SU-DHL-6 (cell line): ENCODE measurements at regions not wholly inside any gene's neighbourhood (a gene's known extent, or its start where the extent isn't known, plus 50 kb on each side); places are given as distances from the start of the nearest gene placed in this dataset.

ENCODE experiments used
- H2AFZ ChIP-seq: fragments of 200-600 bp; sonication (generic); 2 replicates; pipeline ENCODE4 v1.6.1; 2014; ENCODE audit warnings: low read depth, mild to moderate bottlenecking, moderate library complexity, mixed read lengths, antibody characterized with exemption, low read length; ENCODE audit not compliant: severe bottlenecking
- H3F3A ChIP-seq: fragments of 200-600 bp; shearing (Covaris generic); 2 replicates; pipeline ENCODE4 v1.6.0; 2016; ENCODE audit warnings: antibody characterized with exemption, mild to moderate bottlenecking; ENCODE audit not compliant: insufficient read depth
- H3K27ac ChIP-seq: fragments of 200-600 bp; sonication (generic); 2 replicates; pipeline ENCODE4 v1.5.1; 2016; ENCODE audit warnings: low read depth, mild to moderate bottlenecking, low read length, moderate library complexity, mixed read lengths
- H3K27me3 ChIP-seq: fragments of 200-600 bp; sonication (generic), shearing (Covaris generic); 2 replicates; pipeline ENCODE4 v1.6.0; 2014; ENCODE audit warnings: mild to moderate bottlenecking, low read length
- H3K36me3 ChIP-seq: fragments of 200-600 bp; sonication (generic); 2 replicates; pipeline ENCODE4 v1.6.1; 2014; ENCODE audit warnings: mild to moderate bottlenecking, low read length, mixed read lengths
- H3K4me2 ChIP-seq: fragments of 300-600, 200-600 bp; shearing (Covaris generic), sonication (generic); 2 replicates; pipeline ENCODE4 v1.6.0; 2014; ENCODE audit warnings: low read length, low read depth, mild to moderate bottlenecking; ENCODE audit not compliant: poor library complexity, severe bottlenecking
- H3K4me3 ChIP-seq: fragments of 200-600 bp; sonication (generic); 2 replicates; pipeline ENCODE4 v1.5.1; 2014; ENCODE audit warnings: antibody characterized with exemption, low read length, mild to moderate bottlenecking, mixed read lengths; ENCODE audit not compliant: insufficient read depth, poor library complexity, severe bottlenecking
- H3K79me2 ChIP-seq: fragments of 200-600 bp; sonication (generic); 2 replicates; pipeline ENCODE4 v1.6.1; 2014; ENCODE audit warnings: mild to moderate bottlenecking, low read length, moderate library complexity; ENCODE audit not compliant: insufficient read depth
- H3K9ac ChIP-seq: fragments of 200-600 bp; sonication (generic); 2 replicates; pipeline ENCODE4 v1.7.0; 2014; ENCODE audit warnings: mild to moderate bottlenecking, low read length
- H3K9me2 ChIP-seq: fragments of 200-600 bp; sonication (generic); replicated peaks from 2 replicates; pipeline ENCODE4 v1.6.1; 2014; ENCODE audit warnings: low read length; ENCODE audit not compliant: insufficient read depth
- H3K9me3 ChIP-seq: fragments of 200-600 bp; sonication (generic); 2 replicates; pipeline ENCODE4 v1.6.1; 2014; ENCODE audit warnings: low read length, mixed read lengths; ENCODE audit not compliant: insufficient read depth
- H4K20me1 ChIP-seq: fragments of 200-600 bp; sonication (generic); 2 replicates; pipeline ENCODE4 v1.6.1; 2014; ENCODE audit warnings: low read depth, mild to moderate bottlenecking, antibody characterized with exemption, low read length, moderate library complexity, mixed read lengths
- CTCF ChIP-seq: fragments of 200-600 bp; sonication (generic); IDR thresholded peaks from one replicate; pipeline ENCODE4 v1.5.1; 2017; ENCODE audit warnings: antibody characterized with exemption, mild to moderate bottlenecking, low read length, moderate library complexity; ENCODE audit not compliant: insufficient read depth, poor library complexity, severe bottlenecking
- EZH2phosphoT487 ChIP-seq: fragments of 200-600 bp; sonication (generic), shearing (Covaris generic); conservative IDR thresholded peaks from 2 replicates; pipeline ENCODE4 v1.6.1; 2018; ENCODE audit warnings: mild to moderate bottlenecking, antibody characterized with exemption, low read length, moderate library complexity, mixed read lengths

GRCh38 chr12:114931025-114931424, 247.1 kb upstream of the TBX3 start:
- Histone ChIP-seq H3K36me3 (no peaks in the 10 kb centered on the region), H3K27me3 (no peaks in the 10 kb centered on the region)

GRCh38 chr12:114926341-114926740, 242.4 kb upstream of the TBX3 start:
- Histone ChIP-seq H3K9me3 (no peaks in the 10 kb centered on the region), H3F3A (no peaks in the 10 kb centered on the region), H3K4me3 (no peak overlapping the region), H3K9me2 (no peaks in the 10 kb centered on the region), H3K36me3 (no peaks in the 10 kb centered on the region), H3K4me2 (no peak overlapping the region), H3K27me3 (no peaks in the 10 kb centered on the region), H4K20me1 (no peaks in the 10 kb centered on the region), H3K79me2 (no peaks in the 10 kb centered on the region), H3K27ac (no peak overlapping the region), H3K9ac (no peak overlapping the region), H2AFZ (no peak overlapping the region)
- TF ChIP-seq EZH2phosphoT487 (no peak), CTCF (no peak)

More at GRCh38 chr12:114931025-114931424, 247.1 kb upstream of the TBX3 start:
- no peaks in the 10 kb centered on the region for H4K20me1 ChIP-seq
- no peak overlapping the region for H3K4me3 ChIP-seq
- H3K9ac ChIP-seq, result no peak overlapping the region
- H3K9me3 ChIP-seq, result no peaks in the 10 kb centered on the region
- H3K9me2 ChIP-seq, result no peaks in the 10 kb centered on the region
- no peaks in the 10 kb centered on the region for H3F3A ChIP-seq
- TF ChIP-seq CTCF (no peak), EZH2phosphoT487 (no peak)
- H3K4me2 ChIP-seq, result no peak overlapping the region
- no peak overlapping the region for H3K27ac ChIP-seq
- H2AFZ ChIP-seq, result no peak overlapping the region
- no peaks in the 10 kb centered on the region for H3K79me2 ChIP-seq

GRCh38 chr12:114924946-114925475, 241.0 kb upstream of the TBX3 start:
- H3K27me3 ChIP-seq, result no peaks in the 10 kb centered on the region
- no peak for TF ChIP-seq CTCF
- no peak for TF ChIP-seq EZH2phosphoT487
- H3F3A ChIP-seq, result no peaks in the 10 kb centered on the region
- H3K4me3 ChIP-seq, result no peak overlapping the region
- no peaks in the 10 kb centered on the region for H3K36me3 ChIP-seq
- H3K9ac ChIP-seq, result no peak overlapping the region
- H3K9me3 ChIP-seq, result no peaks in the 10 kb centered on the region
- no peaks in the 10 kb centered on the region for H3K9me2 ChIP-seq
- no peaks in the 10 kb centered on the region for H4K20me1 ChIP-seq
- H2AFZ ChIP-seq, result no peak overlapping the region
- no peak overlapping the region for H3K27ac ChIP-seq
- no peaks in the 10 kb centered on the region for H3K79me2 ChIP-seq
- H3K4me2 ChIP-seq, result no peak overlapping the region
